PC-3 (cell line): ENCODE measurements at regions not wholly inside any gene's neighbourhood (a gene's known extent, or its start where the extent isn't known, plus 50 kb on each side); places are given as distances from the start of the nearest gene placed in this dataset.
"Not testable (repeated sequence)": the region's sequence is repeated elsewhere in the genome, so short reads cannot be mapped to it uniquely, and the experiment has no call there.

ENCODE experiments used
- ATAC-seq: fragments of 200-7000 bp; cut with Tn5 transposase; 2 replicates; pipeline ENCODE4 v1.9.1; 2020; ENCODE audit warnings: mild to moderate bottlenecking, moderate library complexity
- BruUV-seq: library from RNA; stranded (reverse); fragments of 400-500 nt; replicated peaks from 2 replicates; lab custom pipeline; 2021; lab: Mats Ljungman, UMichigan
- CTCF ChIA-PET: fragments of 300-600 bp; sonication (Branson Sonifier 250); formaldehyde crosslinking; loops from one replicate; lab custom pipeline; 2022; ENCODE audit warnings: antibody characterized with exemption; lab: Charles Lee
- POLR2A ChIA-PET: fragments of 300-600 bp; sonication (Branson Sonifier 250); formaldehyde crosslinking; loops from one replicate; lab custom pipeline; 2022; ENCODE audit warnings: antibody characterized with exemption; ENCODE audit not compliant: unreplicated experiment; lab: Charles Lee
- DNase-seq: peaks from one replicate; pipeline ENCODE4 v3.0.0-alpha.2; 2015
- H2AFZ ChIP-seq: fragments of 300-600 bp; sonication (generic); 2 replicates; pipeline ENCODE4 v1.6.0; 2016; ENCODE audit warnings: antibody characterized with exemption, low read length
- H3F3A ChIP-seq: fragments of 300-600 bp; sonication (generic); one replicate; pipeline ENCODE4 v1.6.0; 2017; ENCODE audit warnings: antibody characterized with exemption, low read length, control low read depth, mild to moderate bottlenecking; ENCODE audit not compliant: unreplicated experiment
- H3K27ac ChIP-seq: fragments of 300-600 bp; sonication (generic); 2 replicates; pipeline ENCODE4 v1.5.1; 2016; ENCODE audit warnings: mild to moderate bottlenecking, low read length
- H3K27me3 ChIP-seq: fragments of 300-600 bp; sonication (generic); 2 replicates; pipeline ENCODE4 v1.6.1; 2016; ENCODE audit warnings: low read length, mixed read lengths
- H3K36me3 ChIP-seq: fragments of 300-600 bp; sonication (generic); 2 replicates; pipeline ENCODE4 v1.6.1; 2016; ENCODE audit warnings: low read depth, mixed run types, low read length, mixed read lengths
- H3K4me1 ChIP-seq: fragments of 300-600 bp; sonication (generic); 2 replicates; pipeline ENCODE4 v1.5.1; 2016; ENCODE audit warnings: low read length; ENCODE audit not compliant: insufficient read depth
- H3K4me2 ChIP-seq: fragments of 300-600 bp; sonication (generic); 2 replicates; pipeline ENCODE4 v1.6.0; 2016; ENCODE audit warnings: low read length
- H3K4me3 ChIP-seq: fragments of 300-600 bp; sonication (generic); 2 replicates; pipeline ENCODE4 v1.5.1; 2016; ENCODE audit warnings: mild to moderate bottlenecking, low read length, mixed read lengths
- H3K79me2 ChIP-seq: fragments of 300-600 bp; sonication (generic); 2 replicates; pipeline ENCODE4 v1.6.1; 2017; ENCODE audit warnings: low read length, mixed read lengths
- H3K9ac ChIP-seq: fragments of 300-600 bp; sonication (generic); 2 replicates; pipeline ENCODE4 v1.6.0; 2016; ENCODE audit warnings: mild to moderate bottlenecking, low read length
- H3K9me2 ChIP-seq: fragments of 300-600 bp; sonication (generic); replicated peaks from 2 replicates; pipeline ENCODE4 v1.6.1; 2016; ENCODE audit warnings: mixed run types, low read length, mixed read lengths
- H3K9me3 ChIP-seq: fragments of 300-600 bp; sonication (generic); 2 replicates; pipeline ENCODE4 v1.6.1; 2016; ENCODE audit warnings: low read length, mixed read lengths
- H4K20me1 ChIP-seq: fragments of 300-600 bp; sonication (generic); 2 replicates; pipeline ENCODE4 v1.6.1; 2016; ENCODE audit warnings: low read length, mixed read lengths
- CTCF ChIP-seq: fragments of 300-600 bp; sonication (generic); conservative IDR thresholded peaks from 2 replicates; pipeline ENCODE4 v1.5.1; 2017; ENCODE audit warnings: antibody characterized with exemption, low read depth, mild to moderate bottlenecking, low read length
- EZH2 ChIP-seq: fragments of 300-600 bp; sonication (generic); IDR thresholded peaks from one replicate; pipeline ENCODE4 v1.6.1; 2017; ENCODE audit warnings: antibody characterized with exemption, mild to moderate bottlenecking, low read length; ENCODE audit not compliant: unreplicated experiment
- EZH2phosphoT487 ChIP-seq: fragments of 300-600 bp; sonication (generic); IDR thresholded peaks from 2 replicates; pipeline ENCODE4 v1.6.1; 2018; ENCODE audit warnings: mild to moderate bottlenecking, antibody characterized with exemption, low read length, borderline replicate concordance
- intact Hi-C: fragments of 100-400 bp; cut with micrococcal nuclease; formaldehyde crosslinking; loops from 2 replicates; pipeline ENCODE4 v1.9.0; 2023

GRCh38 chr7:149689291-149689721, 84.1 kb downstream of the ZNF467 start:
- intact Hi-C loops, result no loop called here
- Histone ChIP-seq H3K4me1 (no peaks in the 10 kb centered on the region), H4K20me1 (no peaks in the 10 kb centered on the region), H3K27ac (no peak overlapping the region), H3K27me3 (no peaks in the 10 kb centered on the region), H3K4me3 (no peak overlapping the region), H3F3A (no peaks in the 10 kb centered on the region), H3K79me2 (no peaks in the 10 kb centered on the region), H3K36me3 (no peaks in the 10 kb centered on the region), H3K4me2 (no peak overlapping the region), H3K9me2 (no peaks in the 10 kb centered on the region), H3K9ac (no peak overlapping the region), H3K9me3 (no peaks in the 10 kb centered on the region), H2AFZ (no peak overlapping the region)
- BruUV-seq, result no TSS peak
- no peak for ATAC-seq
- no peak for DNase-seq
- POLR2A ChIA-PET, result no interaction called here
- CTCF ChIA-PET, result no interaction called here
- no peak for TF ChIP-seq EZH2
- TF ChIP-seq CTCF, result no peak
- no peak for TF ChIP-seq EZH2phosphoT487

- Histone ChIP-seq H3K36me3 (no peaks in the 10 kb centered on the region), H3F3A (no peaks in the 10 kb centered on the region), H3K4me1 (no peaks in the 10 kb centered on the region), H3K27me3 (no peaks in the 10 kb centered on the region), H3K9me2 (no peaks in the 10 kb centered on the region), H3K9ac (no peak overlapping the region), H3K4me2 (no peak overlapping the region), H3K9me3 (no peaks in the 10 kb centered on the region), H4K20me1 (no peaks in the 10 kb centered on the region), H3K27ac (no peak overlapping the region), H2AFZ (no peak overlapping the region), H3K79me2 (no peaks in the 10 kb centered on the region), H3K4me3 (no peak overlapping the region)
- intact Hi-C loops, result no loop called here
- no peak for ATAC-seq
- BruUV-seq, result no TSS peak
- POLR2A ChIA-PET, result no interaction called here
- DNase-seq, result no peak
- CTCF ChIA-PET, result no interaction called here
- TF ChIP-seq EZH2 (no peak), CTCF (no peak), EZH2phosphoT487 (no peak)
Observed at GRCh38 chr7:149688836-149689235, 84.6 kb downstream of the ZNF467 start.

GRCh38 chr7:149687820-149688219, 85.6 kb downstream of the ZNF467 start:
- H2AFZ ChIP-seq, H3K9me3 ChIP-seq, H3K9me2 ChIP-seq, DNase-seq, H3K4me3 ChIP-seq, H3F3A ChIP-seq, POLR2A ChIA-PET, H3K36me3 ChIP-seq, H3K27ac ChIP-seq, H3K9ac ChIP-seq, CTCF ChIA-PET, H3K27me3 ChIP-seq, H3K79me2 ChIP-seq, H4K20me1 ChIP-seq, H3K4me2 ChIP-seq, H3K4me1 ChIP-seq, intact Hi-C loops, BruUV-seq, ATAC-seq: not testable (repeated sequence)
